HG03064 (cell line): ENCODE measurements at regions not wholly inside any gene's neighbourhood (a gene's known extent, or its start where the extent isn't known, plus 50 kb on each side); places are given as distances from the start of the nearest gene placed in this dataset.

Source experiments
- ATAC-seq: cut with Tn5 transposase; IDR thresholded peaks from one replicate; pipeline ENCODE4 v1.9.1; 2021; ENCODE audit warnings: low read depth; ENCODE audit not compliant: unreplicated experiment

DNA sequence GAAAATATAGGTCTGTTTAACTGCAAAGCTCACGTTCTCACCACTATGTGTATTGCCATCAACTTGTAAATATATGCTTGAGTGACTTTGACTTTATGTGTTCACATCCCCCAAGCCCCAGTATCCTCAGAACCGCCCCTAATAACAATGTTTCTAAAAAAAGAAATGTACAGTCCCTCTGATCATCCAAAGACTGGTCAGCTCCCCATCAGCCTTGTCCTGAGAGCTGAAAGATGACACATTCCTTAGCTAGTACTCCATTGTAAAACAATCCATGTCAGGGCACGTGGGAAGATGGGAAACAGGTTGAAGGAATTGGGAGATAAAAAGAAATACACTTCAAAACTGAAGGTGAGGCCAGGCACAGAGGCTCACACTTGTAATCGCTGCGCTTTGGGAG is 279.4 kb upstream of the WWC1 start:
- no peak for ATAC-seq

DNA sequence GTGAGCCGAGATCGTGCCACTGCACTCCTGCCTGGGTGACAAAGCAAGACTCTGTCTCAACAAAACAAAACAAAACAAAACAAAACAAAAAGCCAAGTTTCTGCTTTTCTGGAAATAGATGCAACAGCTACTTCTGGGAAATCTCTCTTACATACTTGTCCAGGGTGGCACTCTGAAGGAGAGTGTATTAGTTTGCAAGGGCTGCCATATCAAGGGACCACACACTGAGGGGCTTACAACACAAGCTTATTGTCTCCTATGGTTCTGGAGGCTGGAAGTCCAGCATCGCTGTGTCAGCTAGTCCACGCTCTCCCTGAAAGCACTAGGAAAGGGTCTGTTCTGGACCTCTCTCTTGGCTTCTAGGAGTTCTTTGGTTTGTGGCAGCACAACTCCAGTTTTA is 277.9 kb upstream of the WWC1 start:
- ATAC-seq = no peak

DNA sequence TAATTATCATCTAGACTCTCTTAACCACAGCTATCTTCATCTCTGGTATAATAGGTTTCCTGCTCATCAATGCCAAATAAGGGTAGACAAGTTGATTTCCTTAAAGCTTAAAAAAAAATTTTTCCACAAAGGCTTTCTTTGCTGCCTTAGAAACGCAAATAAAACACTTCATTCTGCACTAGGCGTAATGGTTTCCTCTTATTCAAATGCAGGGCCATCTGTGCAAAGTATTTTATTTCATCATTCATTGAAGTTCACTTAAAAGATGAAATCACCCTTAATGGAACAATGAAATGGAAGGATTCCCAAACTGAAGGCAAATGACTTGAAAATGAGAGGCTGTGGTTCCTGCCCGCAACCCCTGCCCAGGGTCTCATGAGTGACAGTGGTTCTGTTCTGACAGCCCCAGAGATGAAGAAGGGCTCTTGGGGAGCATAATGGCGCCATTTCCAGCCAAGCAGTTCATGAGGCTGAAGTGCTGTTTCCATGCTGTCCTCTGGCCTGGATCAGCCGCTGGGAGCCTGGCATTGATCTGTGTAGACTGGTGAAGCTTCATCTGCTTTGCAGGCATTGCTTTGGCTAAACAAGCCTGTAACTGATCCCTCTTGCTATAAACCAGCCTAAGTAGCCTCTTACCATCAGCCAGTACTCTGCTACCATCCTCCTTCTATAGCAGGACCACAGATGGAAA is 276.9 kb upstream of the WWC1 start:
- ATAC-seq = no peak

DNA sequence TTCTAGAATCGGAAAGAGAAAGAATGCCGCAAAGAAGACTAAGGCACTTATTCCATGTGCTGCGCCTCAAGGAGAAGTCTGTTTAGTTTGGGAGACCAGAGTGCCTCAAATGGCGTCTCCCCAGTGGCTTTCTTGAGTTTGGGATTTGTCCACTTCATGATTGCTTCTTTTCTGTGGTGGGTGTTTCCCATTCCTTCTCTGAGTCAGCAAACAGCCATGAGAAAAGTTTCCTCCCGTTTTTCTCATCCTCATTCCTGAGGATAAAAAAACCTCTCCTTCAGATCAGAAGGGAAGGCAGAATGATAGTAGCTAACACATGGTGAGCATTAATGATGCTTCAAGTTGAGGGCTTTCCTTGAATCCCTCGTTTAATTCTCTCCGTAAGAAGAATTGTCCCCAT is 275.9 kb upstream of the WWC1 start:
- ATAC-seq = no peak

DNA sequence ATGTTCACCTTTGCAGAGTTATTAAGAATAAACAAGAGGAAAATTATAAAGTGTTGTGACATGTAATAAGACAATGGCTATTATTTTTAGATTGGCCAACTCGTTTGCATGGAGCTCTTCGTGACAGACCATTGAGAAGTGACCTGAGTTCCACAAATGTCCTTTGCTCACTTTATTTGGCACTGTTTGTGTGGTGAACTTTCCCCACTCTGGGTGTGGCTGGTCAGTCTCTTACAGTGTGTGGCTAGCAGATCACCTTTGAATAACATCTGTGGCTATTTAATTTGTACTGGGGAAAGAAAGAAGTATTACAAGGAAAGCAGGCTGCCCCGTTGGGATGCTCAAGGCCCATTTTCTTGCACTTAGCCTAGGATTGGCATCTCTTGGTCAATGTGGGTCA is 274.1 kb upstream of the WWC1 start:
- ATAC-seq = no peak

DNA sequence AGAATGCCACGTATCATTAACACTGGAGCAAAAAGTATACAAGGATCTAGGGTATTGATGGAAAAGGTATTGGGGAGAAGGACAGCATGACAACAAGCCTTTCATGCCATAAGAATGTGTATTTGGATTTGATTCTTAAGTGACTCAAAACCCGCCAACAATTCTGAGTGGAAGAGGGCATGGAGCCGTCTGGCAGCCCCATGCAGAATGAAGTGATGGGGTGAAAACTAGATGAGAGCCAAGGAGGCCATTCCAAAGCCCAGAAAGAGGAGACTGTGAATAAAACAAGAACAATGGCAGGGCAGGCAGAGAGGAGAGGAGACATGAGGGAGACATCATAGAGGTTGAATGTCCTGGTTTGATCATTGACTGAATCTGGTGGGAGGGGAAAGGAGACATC is 272.3 kb upstream of the WWC1 start:
- no peak for ATAC-seq

DNA sequence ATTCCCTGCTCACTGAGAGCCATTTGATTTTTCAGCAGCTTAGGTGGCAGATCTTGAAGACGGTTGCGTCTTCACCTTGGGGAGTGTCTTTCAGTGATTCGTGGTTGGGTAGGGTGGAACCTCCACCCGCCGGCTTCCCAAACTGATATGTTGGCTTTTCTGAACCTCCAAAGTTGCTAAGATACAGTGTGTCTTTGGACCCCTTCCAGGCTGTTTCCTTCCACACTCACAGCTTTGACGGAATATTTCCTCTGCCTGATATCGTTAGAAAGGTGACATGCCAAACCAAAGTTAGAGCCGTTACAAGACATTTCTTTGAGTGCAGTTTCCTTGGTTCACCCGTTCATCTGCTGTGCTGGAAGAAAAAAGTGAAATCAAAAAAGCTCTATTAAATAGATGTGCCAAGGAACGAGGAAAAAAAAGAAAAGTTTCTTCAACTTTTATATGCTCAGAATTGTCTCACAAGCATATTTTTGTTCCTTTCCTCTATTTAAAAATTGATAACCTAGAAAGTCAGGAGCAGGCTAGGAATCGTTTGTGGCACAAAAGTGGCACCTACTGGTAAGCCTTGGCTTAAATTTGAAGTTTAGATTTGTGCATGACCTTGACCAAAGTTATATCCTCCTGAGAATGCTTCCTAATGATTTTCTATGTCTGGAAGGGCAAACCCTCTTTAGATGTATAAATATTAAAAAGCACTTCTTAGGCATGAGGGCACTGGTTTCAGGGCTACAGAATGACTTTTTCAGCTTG is 270.7 kb upstream of the WWC1 start:
- no peak for ATAC-seq

DNA sequence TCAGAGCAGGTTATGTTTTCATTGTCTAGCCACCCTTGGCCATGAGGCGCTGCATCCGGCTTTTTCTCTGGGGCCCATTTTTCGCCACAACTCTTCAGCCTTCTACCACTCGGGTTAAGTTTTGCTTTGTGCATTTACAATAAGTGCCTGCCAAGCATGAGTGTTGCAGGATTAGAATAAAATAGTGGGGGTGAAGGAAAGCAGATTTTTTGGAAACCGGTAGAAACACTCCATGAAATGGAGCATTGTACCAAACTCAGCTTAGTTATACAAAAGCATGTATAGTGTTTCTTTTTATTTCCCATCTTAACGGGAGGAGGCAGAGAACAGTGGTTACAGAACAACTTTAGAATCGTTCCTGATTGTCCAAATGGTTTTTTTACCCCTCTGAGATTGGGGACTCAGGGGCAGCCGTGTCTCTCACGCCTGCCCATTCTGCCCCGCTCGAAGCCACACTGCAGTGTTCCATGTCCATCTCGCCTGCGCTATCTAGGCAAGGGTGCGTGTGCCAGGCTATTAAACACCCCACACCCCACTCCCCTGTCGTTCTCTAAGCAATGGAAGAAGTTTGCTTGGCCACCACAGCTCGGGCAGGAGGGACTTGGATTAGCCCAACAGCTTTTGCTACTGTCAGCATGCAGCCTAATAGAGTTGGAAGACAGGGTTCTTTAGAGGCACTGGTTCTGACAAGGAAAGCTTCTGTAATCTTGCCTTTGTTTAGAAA is 268.8 kb upstream of the WWC1 start:
- no peak for ATAC-seq

DNA sequence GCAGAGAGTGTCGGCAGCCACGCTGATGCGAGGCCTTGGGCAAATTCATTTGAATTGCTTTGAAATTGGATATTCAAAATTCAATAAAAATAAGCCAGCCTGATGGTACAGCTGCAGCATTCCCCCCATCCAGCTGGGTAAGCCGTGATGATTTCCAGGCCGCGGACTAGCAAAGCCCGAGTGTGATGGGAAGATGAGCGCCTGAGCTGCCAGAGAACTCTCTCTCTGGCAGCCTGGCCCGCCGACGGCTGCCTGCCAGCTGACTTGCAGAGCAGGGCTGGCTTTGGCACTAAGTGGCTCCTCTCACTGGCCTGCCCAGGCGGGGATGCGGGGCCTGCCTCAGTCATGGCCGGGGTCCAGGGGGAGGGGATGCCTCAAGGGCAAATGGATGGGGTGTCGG is 268.3 kb upstream of the WWC1 start:
- ATAC-seq = no peak

DNA sequence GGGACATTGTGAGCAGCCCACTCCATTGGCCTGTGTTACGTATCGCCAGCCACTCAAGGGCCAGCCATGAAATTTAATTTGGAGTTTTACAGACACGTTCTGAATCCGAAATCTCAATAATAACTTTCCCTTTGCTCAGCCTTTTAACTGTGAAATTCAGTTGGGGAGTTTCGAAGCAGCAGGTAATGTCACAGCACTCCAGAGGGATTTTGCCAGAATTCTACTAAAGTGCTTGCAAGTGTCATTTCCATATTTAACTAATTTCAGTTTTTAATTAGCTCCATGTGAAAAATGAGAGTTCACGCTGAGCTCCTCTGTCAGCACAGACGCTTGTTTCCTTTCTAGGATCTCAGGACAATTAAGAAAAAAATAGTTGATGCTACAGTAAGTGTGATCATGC is 267.1 kb upstream of the WWC1 start:
- ATAC-seq = no peak

DNA sequence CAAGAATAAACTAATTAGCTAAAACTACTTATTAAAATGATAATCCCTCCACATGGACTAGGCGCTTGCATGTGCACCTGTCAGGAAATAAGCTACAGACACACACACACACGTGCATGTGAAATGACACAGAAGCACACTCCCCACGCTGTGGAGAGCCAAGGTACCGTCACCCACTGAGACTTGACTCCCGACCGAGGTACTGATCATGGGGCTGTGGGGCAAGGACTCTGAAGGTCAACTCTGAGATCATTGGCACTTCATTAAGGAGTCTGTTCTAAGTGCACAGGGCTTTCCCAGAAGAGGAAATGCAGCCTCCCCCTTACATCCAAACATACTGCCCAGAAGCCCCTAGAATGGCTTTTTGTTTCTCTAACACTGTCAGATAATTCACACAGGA is 264.4 kb upstream of the WWC1 start:
- no peak for ATAC-seq

DNA sequence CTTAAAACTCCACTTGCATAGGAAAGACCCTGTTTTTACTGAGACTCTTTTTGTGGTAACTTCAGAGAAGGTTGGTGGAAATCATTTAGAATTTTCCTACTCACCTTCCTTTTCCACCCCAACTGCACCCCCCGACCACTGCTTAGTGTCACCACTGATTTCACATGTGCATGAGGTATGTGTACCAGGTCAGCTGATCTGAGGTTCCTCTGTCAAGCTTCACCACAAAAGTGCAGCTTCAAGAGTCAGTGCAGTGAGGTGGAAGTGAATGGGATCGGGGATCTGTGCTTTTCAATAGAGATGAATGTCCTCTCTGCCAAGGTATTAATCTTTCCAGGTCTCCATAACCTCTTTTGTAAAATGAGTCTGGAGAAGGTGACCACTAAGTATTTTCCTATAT is 260.5 kb upstream of the WWC1 start:
- no peak for ATAC-seq

DNA sequence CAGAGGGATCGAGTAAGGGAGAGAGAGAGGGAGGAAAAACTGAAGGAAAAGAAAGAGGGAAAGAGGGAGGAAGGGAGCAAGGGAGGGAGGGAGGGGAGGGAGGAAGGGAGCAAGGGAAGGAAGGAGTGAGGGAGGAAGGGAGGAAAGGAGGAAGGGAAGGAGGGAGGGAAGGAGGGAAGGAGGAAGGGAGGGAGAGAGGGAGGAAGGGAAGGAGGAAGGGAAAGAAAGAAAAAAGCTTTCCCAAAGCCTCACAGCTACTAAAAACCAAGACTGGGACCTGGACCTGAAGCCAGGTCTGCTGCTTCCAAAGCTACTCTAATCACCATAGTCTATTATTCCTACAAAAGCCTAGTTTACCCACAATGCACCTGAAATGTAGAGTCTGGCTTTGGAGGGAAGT is 259.8 kb upstream of the WWC1 start:
- ATAC-seq = no peak

DNA sequence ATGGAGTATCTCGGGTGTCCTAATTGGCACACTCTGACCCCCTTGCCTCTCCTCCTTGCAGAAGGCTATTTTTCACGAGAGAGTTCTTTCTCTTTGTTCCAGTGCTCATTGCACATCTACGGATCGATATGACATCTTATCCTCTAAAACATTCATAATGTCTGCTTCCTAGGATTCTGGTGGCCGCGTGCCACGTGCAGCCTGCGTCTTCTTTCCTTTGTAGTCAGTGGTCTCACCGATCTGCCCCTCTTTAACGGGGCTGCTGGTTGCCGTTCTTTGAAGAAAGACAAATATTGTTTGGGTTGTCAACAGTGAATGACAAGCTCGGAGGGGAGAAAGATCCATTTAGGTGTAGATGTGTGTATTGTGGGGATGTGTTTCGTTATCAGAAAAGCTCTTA is 252.4 kb upstream of the WWC1 start:
- no peak for ATAC-seq

DNA sequence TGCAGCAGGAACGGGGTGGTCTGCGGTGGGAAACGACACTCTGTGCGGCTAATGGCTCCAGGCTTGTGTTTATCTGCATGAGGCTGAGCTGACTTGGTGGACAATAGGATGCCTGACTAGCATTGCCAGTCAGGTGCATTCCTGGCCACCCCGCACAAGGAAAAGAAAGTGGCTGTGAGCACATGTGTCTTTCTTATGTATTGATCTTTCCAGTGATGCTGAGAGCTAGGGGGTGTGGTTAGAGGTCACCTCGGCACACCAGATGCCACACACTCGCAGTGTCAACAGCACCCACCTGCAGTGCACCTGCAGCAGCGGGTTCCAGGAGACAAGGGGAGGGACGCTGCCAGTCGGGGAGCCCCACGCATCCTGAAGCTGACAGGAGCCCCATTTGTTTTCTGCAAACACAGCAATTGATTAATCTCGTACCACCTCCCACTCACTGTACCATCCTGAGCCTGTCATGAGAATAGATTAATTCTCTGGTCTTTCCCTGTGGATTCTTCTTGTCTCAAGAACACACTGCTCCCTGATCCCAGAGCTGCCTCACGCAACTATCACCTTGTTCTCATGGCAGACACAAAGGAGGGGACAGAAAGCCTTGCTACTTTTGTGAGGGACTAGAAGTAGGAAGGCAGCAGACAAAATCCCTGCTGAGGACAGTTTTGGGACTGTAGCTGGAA is 251.7 kb upstream of the WWC1 start:
- ATAC-seq = no peak

DNA sequence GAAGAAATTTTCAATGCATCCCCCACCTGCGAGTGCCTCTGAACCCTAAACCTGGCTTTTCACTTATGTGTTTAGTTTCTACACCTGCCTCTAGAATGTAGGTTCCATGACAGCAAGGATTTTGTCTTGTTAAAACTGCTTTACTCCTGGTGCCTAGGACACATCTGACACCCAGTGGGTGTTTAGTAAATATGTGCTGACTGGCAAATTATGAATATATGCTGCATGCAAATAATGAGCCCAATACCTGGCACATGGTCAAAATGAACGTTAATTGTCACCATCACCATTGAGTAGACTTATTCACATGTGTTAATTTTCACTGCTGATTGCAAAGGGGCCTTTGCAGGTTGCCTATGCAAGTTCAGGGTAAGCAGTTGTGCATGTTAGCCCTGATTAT is 249.9 kb upstream of the WWC1 start:
- ATAC-seq = no peak

DNA sequence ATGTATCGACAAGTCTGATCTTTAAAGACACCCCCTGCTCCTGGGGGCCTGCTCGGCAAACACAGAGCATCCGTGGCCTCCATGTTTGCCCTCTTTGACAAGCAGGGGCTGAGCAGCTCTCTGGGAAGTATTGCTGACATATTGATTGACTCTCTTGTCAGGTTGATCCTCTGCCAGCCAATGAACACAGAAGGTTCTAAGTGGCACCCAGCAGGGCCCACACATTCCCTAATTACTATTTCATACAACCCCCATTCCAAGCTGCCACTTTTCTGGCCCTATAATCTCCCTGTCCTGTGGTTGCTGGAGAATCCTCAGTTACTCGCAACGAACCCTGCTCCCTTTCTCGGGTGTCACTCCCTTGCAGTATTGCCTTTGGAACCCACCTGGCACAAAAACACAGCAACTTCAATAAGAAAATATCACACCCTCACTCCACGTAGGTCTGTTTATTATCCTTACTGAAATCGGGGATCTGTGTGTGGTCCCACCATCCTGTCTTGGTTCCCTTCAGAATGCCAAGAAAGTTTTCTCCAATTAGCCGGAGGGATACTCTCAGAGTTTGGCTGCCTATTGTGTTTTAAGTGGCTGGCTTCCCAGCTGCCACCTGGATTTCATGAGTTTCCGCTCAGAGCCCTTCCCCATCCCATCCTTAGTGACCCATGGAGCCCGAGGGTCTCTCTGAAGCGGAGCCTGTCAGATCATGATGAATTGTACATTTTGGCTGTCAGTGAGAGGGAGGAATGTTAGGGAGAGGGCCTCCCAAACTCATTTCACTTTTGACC is 249.0 kb upstream of the WWC1 start:
- no peak for ATAC-seq

DNA sequence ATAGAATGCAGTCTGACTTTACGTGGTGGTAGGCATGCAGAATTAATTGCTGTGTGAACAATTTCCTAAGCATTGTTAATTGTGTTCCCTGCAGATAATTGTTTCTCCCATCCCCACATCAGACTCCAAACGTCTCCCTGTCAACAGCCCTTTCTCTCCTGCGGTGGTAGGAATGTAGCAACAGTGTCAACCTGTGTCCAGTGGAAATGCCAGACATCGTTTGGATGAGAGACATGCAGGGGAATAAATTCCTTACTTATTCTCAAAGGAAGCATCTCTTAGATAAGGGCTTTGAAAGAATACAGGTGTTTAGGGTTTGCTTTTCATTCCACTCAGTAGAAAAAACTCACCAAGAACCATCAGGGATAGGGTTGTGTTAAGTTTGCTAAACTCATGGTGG is 245.3 kb upstream of the WWC1 start:
- ATAC-seq = no peak

DNA sequence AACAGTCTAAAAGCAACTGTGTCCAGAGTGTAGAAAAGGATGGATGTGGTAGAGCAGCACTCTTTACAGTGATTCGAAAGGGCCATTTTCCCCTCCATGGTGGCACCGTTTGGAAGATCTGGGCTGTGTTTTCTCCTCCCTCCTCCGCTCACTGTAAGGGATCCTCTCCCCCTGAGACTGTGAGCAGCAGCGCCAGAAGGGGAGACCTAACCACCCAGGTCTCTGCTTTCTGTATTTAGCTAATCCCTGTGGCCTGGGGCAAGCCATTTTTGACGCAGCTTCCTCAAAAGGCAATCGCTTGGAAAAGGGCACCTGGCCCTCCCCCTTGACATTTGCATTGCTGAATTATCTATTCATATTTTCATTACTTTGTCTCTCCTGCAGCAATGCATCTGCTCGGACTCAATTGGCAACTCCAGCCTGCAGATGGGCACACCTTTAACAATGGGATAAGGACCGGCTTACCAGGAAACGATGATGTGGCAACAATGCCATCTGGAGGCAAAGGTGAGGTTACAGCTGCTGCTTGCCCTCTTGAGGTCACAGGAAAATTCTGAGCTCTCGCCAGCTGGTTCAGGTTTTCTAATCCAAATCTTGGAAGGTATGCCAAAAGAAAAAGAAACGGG is 244.3 kb upstream of the WWC1 start:
- ATAC-seq = no peak

DNA sequence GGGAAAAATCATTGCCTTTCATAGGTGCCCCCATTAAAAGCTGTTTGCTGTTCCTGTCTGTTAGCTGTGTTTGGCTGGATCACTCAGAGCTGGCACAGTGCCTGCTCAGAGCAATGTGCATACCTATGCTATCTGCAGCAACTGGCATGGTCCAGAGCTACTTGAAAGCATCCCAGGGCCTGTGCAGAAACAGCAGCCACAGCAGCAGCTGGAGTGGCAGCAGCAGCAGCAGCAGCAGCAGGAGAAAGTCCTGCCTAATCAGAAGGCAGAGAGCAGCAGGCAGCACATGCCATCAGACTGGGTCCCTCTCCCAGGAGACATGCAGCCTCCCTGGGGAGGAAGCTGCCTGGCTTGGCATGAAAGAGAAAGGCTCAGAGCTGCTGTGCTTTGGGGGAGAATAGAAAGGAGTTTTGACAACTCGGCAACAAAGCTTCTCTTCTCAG is 243.8 kb upstream of the WWC1 start:
- ATAC-seq = no peak
